MCF 10A (cell line): ENCODE measurements at regions not wholly inside any gene's neighbourhood (a gene's known extent, or its start where the extent isn't known, plus 50 kb on each side); places are given as distances from the start of the nearest gene placed in this dataset.

Experiments used
- BruUV-seq: library from RNA; stranded (reverse); fragments of 400-500 nt; replicated peaks from 2 replicates; lab custom pipeline; 2021; lab: Mats Ljungman, UMichigan
- CTCF ChIA-PET: fragments of 300-600 bp; sonication (Branson Sonifier 250); formaldehyde crosslinking; extraction: SDS; loops from one replicate; lab custom pipeline; 2021; ENCODE audit warnings: antibody characterized with exemption, inconsistent platforms; lab: Yijun Ruan, JAX
- POLR2A ChIA-PET: fragments of 300-600, 350-650 bp; sonication (Branson Sonifier 250); formaldehyde crosslinking; extraction: SDS; loops from one replicate; lab custom pipeline; 2020; ENCODE audit warnings: antibody characterized with exemption, inconsistent platforms; lab: Yijun Ruan, JAX
- DNase-seq: peaks from one replicate; pipeline ENCODE4 v3.0.0-alpha.2; 2018; ENCODE audit not compliant: unreplicated experiment
- H3K27ac Mint-ChIP-seq: one replicate; pipeline ENCODE4 v1.8.0; 2022; ENCODE audit warnings: mild to moderate bottlenecking, low read depth, mixed read lengths; ENCODE audit not compliant: unreplicated experiment
- H3K27me3 Mint-ChIP-seq: one replicate; pipeline ENCODE4 v1.8.0; 2022; ENCODE audit warnings: mixed read lengths; ENCODE audit not compliant: insufficient read depth, unreplicated experiment
- H3K36me3 Mint-ChIP-seq: one replicate; pipeline ENCODE4 v1.8.0; 2022; ENCODE audit warnings: mild to moderate bottlenecking, moderate library complexity, mixed read lengths; ENCODE audit not compliant: insufficient read depth, unreplicated experiment
- H3K4me1 Mint-ChIP-seq: one replicate; pipeline ENCODE4 v1.8.0; 2022; ENCODE audit warnings: mixed read lengths; ENCODE audit not compliant: insufficient read depth, unreplicated experiment
- H3K4me3 Mint-ChIP-seq: one replicate; pipeline ENCODE4 v1.8.0; 2022; ENCODE audit warnings: mild to moderate bottlenecking, moderate library complexity, mixed read lengths; ENCODE audit not compliant: unreplicated experiment
- H3K9me3 Mint-ChIP-seq: one replicate; pipeline ENCODE4 v1.8.0; 2022; ENCODE audit warnings: mixed read lengths; ENCODE audit not compliant: unreplicated experiment
- CTCF ChIP-seq: fragments of 200-600 bp; IDR thresholded peaks from one replicate; pipeline ENCODE4 v1.8.0; 2022; ENCODE audit warnings: antibody characterized with exemption, mild to moderate bottlenecking; ENCODE audit not compliant: unreplicated experiment
- intact Hi-C: fragments of 100-400 bp; cut with micrococcal nuclease; formaldehyde crosslinking; loops from 2 replicates; pipeline ENCODE4 v1.14.1; 2022

- no peak for TF ChIP-seq CTCF
- ChIA-PET POLR2A (interaction anchor here (0.5 to 7.8 kb wide), 17 partner anchors 11 to 124 kb away, joined by 3 to 181 read pairs (median 5); partner anchors contain the start of gene SCHIP1), CTCF (interaction anchor here (0.6 to 9.7 kb wide), 19 partner anchors 8 to 1434 kb away, joined by 3 to 87 read pairs (median 4); partner anchors contain the start of gene SCHIP1)
- intact Hi-C loops: no loop called here
- Mint-ChIP-seq H3K36me3 (no peaks in the 10 kb centered on the region), H3K27me3 (no peaks in the 10 kb centered on the region), H3K27ac (peak overlapping the region; percentile 92), H3K4me3 (peak overlapping the region; percentile 66), H3K9me3 (no peaks in the 10 kb centered on the region), H3K4me1 (peaks cover 38% of the 10 kb centered on the region)
- DNase-seq: peak; percentile 57
- BruUV-seq: no TSS peak
Measured at GRCh38 chr3:159852821-159853505, 135.7 kb upstream of the IL12A start.

GRCh38 chr3:159853506-159853864 is 135.2 kb upstream of the IL12A start:
- Mint-ChIP-seq H3K27ac (peak overlapping the region; percentile 92), H3K36me3 (no peaks in the 10 kb centered on the region), H3K9me3 (no peaks in the 10 kb centered on the region), H3K4me1 (peaks cover 35% of the 10 kb centered on the region), H3K4me3 (peak overlapping the region; percentile 66), H3K27me3 (no peaks in the 10 kb centered on the region)
- ChIA-PET POLR2A (interaction anchor here (0.5 to 7.8 kb wide), 13 partner anchors 11 to 90 kb away, joined by 3 to 181 read pairs (median 6); partner anchors contain the start of gene SCHIP1), CTCF (interaction anchor here (0.8 to 9.7 kb wide), 10 partner anchors 8 to 159 kb away, joined by 3 to 87 read pairs (median 13); partner anchors contain the start of gene SCHIP1)
- no TSS peak for BruUV-seq
- no peak for DNase-seq
- intact Hi-C loops: no loop called here
- TF ChIP-seq CTCF: no peak

DNA sequence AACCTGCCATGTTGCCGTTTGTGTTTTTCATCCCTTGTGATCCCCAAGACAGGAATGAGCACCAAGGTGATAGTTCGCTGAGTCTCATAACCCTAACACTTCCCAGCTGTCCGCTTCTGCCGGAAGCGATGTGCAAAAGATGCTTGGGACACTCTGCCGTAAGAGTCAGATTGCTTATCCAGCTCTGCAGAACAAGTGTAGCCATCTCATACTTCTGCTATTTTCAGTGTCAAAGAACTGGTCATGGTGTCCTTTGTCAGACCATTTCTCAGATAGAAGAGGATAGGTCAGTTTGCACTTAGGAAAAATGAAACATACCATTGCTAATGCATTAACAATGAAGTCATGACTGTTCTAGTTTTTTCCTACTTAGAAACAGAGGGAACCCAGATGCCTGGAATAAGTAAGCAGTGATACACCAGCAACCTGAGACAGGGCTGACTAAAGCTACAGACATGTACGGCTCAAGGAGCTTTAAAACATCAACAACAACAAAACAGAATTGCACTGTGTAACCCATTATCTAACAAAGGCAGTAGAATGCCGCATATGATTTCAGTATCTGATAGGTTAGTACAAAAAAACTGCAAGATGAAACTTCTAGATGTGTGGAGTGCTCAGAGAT is 134.0 kb upstream of the IL12A start:
- Mint-ChIP-seq H3K4me1 (peaks cover 38% of the 10 kb centered on the region), H3K27ac (peak overlapping the region; percentile 92), H3K4me3 (peak overlapping the region; percentile 58), H3K9me3 (no peaks in the 10 kb centered on the region), H3K27me3 (no peaks in the 10 kb centered on the region), H3K36me3 (no peaks in the 10 kb centered on the region)
- no TSS peak for BruUV-seq
- CTCF ChIA-PET: interaction anchor here (0.5 to 9.7 kb wide), 8 partner anchors 10 to 540 kb away, joined by 3 to 87 read pairs (median 21); partner anchors contain the start of gene SCHIP1
- no peak for TF ChIP-seq CTCF
- POLR2A ChIA-PET: interaction anchor here (0.7 to 7.8 kb wide), 17 partner anchors 10 to 1206 kb away, joined by 3 to 181 read pairs (median 5); partner anchors contain the start of gene SCHIP1
- intact Hi-C loops: loop anchor here (2.0 kb wide), 2 partner anchors 18 to 26 kb away; no protein-coding TSS in a partner anchor
- peak; percentile 75 for DNase-seq
